A549 (cell line): ENCODE measurements at regions not wholly inside any gene's neighbourhood (a gene's known extent, or its start where the extent isn't known, plus 50 kb on each side); places are given as distances from the start of the nearest gene placed in this dataset.

ENCODE experiments used
- ATAC-seq, 2 experiments: fragments of 200-7000 bp in 1 of 2; fragments of >200 bp in 1 of 2; cut with Nextera tagmentation in 1 of 2; cut with Tn5 transposase in 1 of 2; 3 replicates each; pipeline versions ENCODE4 v1.8.0 to v1.9.1; 2018 to 2020; ENCODE audit warnings: mild to moderate bottlenecking in 1 of 2, moderate library complexity in 1 of 2
- CTCF ChIA-PET: fragments of 300-600 bp; sonication (Branson Sonifier 250); formaldehyde crosslinking; extraction: SDS; loops from one replicate; lab custom pipeline; 2021; ENCODE audit warnings: antibody characterized with exemption, inconsistent platforms; lab: Yijun Ruan, JAX
- POLR2A ChIA-PET: fragments of 350-600 bp; formaldehyde crosslinking; extraction: SDS; loops from one replicate; lab custom pipeline; 2021; ENCODE audit warnings: antibody characterized with exemption, inconsistent platforms; lab: Yijun Ruan, JAX
- DNase-seq, 2 experiments: peaks; one replicate each; pipeline versions ENCODE4 v3.0.0 to v3.0.0-alpha.2; 2011 to 2016; ENCODE audit warnings: low read depth in 1 of 2, low spot score in 1 of 2
- FAIRE-seq: peaks from 2 replicates; lab custom pipeline; 2011; peaks lifted over from hg19 to GRCh38; lab: Jason Lieb, UNC
- H3K27ac ChIP-seq, 2 experiments: fragments of >200 bp; sonication (Bioruptor Twin); formaldehyde crosslinking; 3 replicates each; pipeline ENCODE4 v1.5.1; 2016 to 2017
- H3K4me1 ChIP-seq: fragments of >200 bp; sonication (Bioruptor Twin); formaldehyde crosslinking; 3 replicates; pipeline ENCODE4 v1.6.1; 2016
- H3K4me2 ChIP-seq: fragments of >200 bp; sonication (Bioruptor Twin); formaldehyde crosslinking; 3 replicates; pipeline ENCODE4 v1.6.1; 2016
- H3K4me3 ChIP-seq: fragments of >200 bp; sonication (Bioruptor Twin); formaldehyde crosslinking; 3 replicates; pipeline ENCODE4 v1.5.1; 2016
- H3K9me3 ChIP-seq: fragments of >200 bp; sonication (Bioruptor Twin); formaldehyde crosslinking; 3 replicates; pipeline ENCODE4 v1.6.1; 2016
- BHLHE40 ChIP-seq: IDR thresholded peaks from 2 replicates; pipeline ENCODE4 v1.6.1; 2012; ENCODE audit warnings: low read depth, low read length, inconsistent platforms
- CEBPB ChIP-seq, 2 experiments: fragments of >200 bp in 1 of 2; sonication (Bioruptor Twin) in 1 of 2; formaldehyde crosslinking in 1 of 2; IDR thresholded peaks; 2 replicates each; pipeline ENCODE4 v1.6.1; 2012 to 2016
- CHD2 ChIP-seq: fragments of 150-350 bp; IDR thresholded peaks from 2 replicates; pipeline ENCODE4 v1.6.1; 2014; ENCODE audit warnings: low read length; ENCODE audit not compliant: partially characterized antibody
- CHD4 ChIP-seq: fragments of 200-600 bp; sonication (generic); IDR thresholded peaks from 2 replicates; pipeline ENCODE4 v1.6.1; 2016; ENCODE audit warnings: antibody characterized with exemption, mild to moderate bottlenecking, borderline replicate concordance
- FOSB ChIP-seq: fragments of 250-450 bp; sonication (Bioruptor Pico); IDR thresholded peaks from 2 replicates; pipeline ENCODE4 v1.5.0; 2020; ENCODE audit warnings: mild to moderate bottlenecking, moderate library complexity
- HDAC2 ChIP-seq: fragments of 200-600 bp; sonication (generic); IDR thresholded peaks from 2 replicates; pipeline ENCODE4 v1.6.1; 2016
- HEYL ChIP-seq: fragments of 250-450 bp; sonication (Bioruptor Pico); IDR thresholded peaks from 2 replicates; pipeline ENCODE4 v1.8.0; 2021; ENCODE audit warnings: mild to moderate bottlenecking, moderate library complexity
- HOXB13 ChIP-seq: fragments of 250-450 bp; sonication (Bioruptor Pico); IDR thresholded peaks from 2 replicates; pipeline ENCODE4 v1.5.0; 2020; ENCODE audit warnings: low read depth, mild to moderate bottlenecking, moderate library complexity
- HOXB5 ChIP-seq: fragments of 250-450 bp; sonication (Bioruptor Pico); IDR thresholded peaks from 2 replicates; pipeline ENCODE4 v1.5.0; 2020; ENCODE audit warnings: mild to moderate bottlenecking, moderate library complexity
- JUN ChIP-seq, 2 experiments: fragments of >200 bp; sonication (Bioruptor Twin); formaldehyde crosslinking; IDR thresholded peaks; 2 replicates in 1 of 2; 3 replicates in 1 of 2; pipeline ENCODE4 v1.6.1; 2016 to 2017
- KDM5A ChIP-seq: fragments of 200-600 bp; sonication (generic); IDR thresholded peaks from 2 replicates; pipeline ENCODE4 v1.6.1; 2016; ENCODE audit warnings: antibody characterized with exemption, mild to moderate bottlenecking
- MYC ChIP-seq: IDR thresholded peaks from 2 replicates; pipeline ENCODE4 v1.6.1; 2012; ENCODE audit warnings: mild to moderate bottlenecking, inconsistent platforms, low read length, improper control_type of control experiment, borderline replicate concordance
- NR3C1 ChIP-seq: fragments of >200 bp; sonication (Bioruptor Twin); formaldehyde crosslinking; IDR thresholded peaks from 3 replicates; pipeline ENCODE4 v1.6.1; 2017
- RNF2 ChIP-seq: fragments of 200-600 bp; sonication (generic); IDR thresholded peaks from 2 replicates; pipeline ENCODE4 v1.6.1; 2016; ENCODE audit warnings: low read depth, mild to moderate bottlenecking, antibody characterized with exemption, moderate library complexity, borderline replicate concordance
- SREBF2 ChIP-seq: fragments of 450-650 bp; IDR thresholded peaks from 2 replicates; pipeline ENCODE4 v1.6.1; 2014; ENCODE audit warnings: mild to moderate bottlenecking, moderate library complexity
- ZFP36 ChIP-seq: fragments of 450-650 bp; IDR thresholded peaks from 2 replicates; pipeline ENCODE4 v1.6.1; 2014; ENCODE audit warnings: borderline replicate concordance; ENCODE audit not compliant: partially characterized antibody
- ZNF302 ChIP-seq: fragments of 250-450 bp; sonication (Bioruptor Pico); IDR thresholded peaks from 2 replicates; pipeline ENCODE4 v1.9.0; 2021; ENCODE audit warnings: inconsistent platforms, mild to moderate bottlenecking, moderate library complexity
- WGBS: methylation state at CpG from one replicate; pipeline ENCODE4 v1.1.6; 2017; ENCODE audit errors: missing lambda C conversion rate; 5-methylcytosine and 5-hydroxymethylcytosine counted together
- TF ChIP-seq, protein P1 (sequence below): fragments of 250-450 bp; sonication (Bioruptor Pico); IDR thresholded peaks from 2 replicates; pipeline ENCODE4 v1.5.0; 2021; ENCODE audit warnings: mild to moderate bottlenecking, moderate library complexity, borderline replicate concordance
- TF ChIP-seq, protein P2 (sequence below): IDR thresholded peaks from 2 replicates; pipeline ENCODE4 v1.6.1; 2012; ENCODE audit warnings: low read depth, borderline replicate concordance

DNA sequence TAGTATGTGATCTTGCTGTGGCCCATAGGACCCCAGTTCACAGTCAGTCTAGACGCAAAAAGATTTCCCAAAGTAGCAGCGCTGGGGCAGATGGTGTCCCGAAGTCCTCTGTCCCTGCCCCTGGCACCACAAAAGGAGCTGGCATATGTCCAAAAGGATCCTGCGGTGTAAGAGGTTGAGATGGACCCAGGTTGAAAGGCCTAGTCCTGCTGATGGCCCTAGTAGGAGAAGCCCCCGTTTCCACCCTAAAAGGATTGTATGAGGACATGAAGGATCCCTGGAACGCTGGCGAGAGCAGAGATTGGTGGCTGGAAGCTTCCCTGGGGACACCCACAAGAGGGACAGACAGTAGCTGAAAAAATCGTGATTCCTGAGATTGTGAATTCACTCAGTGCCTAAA lies 58.0 kb upstream of the DCAF8L1 start:
- 36% methylated on average over 7 of the region's 8 CpGs for WGBS
- H3K4me2 ChIP-seq, result no peak overlapping the region
- H3K27ac ChIP-seq, result no peak overlapping the region
- no peak for FAIRE-seq
- no peak overlapping the region for H3K4me3 ChIP-seq
- ChIA-PET CTCF (no interaction called here), POLR2A (no interaction called here)
- no peaks in the 10 kb centered on the region for H3K4me1 ChIP-seq
- TF ChIP-seq KDM5A, result no peak
- no peak for TF ChIP-seq HOXB13 (CRISPR knock-in tag)
- no peak for TF ChIP-seq HDAC2
- TF ChIP-seq BHLHE40, result no peak
- TF ChIP-seq HOXB5 (CRISPR knock-in tag), result no peak
- no peak for TF ChIP-seq SREBF2
- no peak for TF ChIP-seq ZFP36
- TF ChIP-seq RNF2, result no peak
- no peak for TF ChIP-seq CHD4
- TF ChIP-seq CHD2, result no peak
- no peak for TF ChIP-seq CEBPB (IDR thresholded peaks at IDR 0.05)
- no peak for TF ChIP-seq NR3C1
- no peak for TF ChIP-seq MYC
- no peak for TF ChIP-seq ZNF302
- no peak for TF ChIP-seq FOSB (CRISPR knock-in tag)
- TF ChIP-seq, protein P1, sequence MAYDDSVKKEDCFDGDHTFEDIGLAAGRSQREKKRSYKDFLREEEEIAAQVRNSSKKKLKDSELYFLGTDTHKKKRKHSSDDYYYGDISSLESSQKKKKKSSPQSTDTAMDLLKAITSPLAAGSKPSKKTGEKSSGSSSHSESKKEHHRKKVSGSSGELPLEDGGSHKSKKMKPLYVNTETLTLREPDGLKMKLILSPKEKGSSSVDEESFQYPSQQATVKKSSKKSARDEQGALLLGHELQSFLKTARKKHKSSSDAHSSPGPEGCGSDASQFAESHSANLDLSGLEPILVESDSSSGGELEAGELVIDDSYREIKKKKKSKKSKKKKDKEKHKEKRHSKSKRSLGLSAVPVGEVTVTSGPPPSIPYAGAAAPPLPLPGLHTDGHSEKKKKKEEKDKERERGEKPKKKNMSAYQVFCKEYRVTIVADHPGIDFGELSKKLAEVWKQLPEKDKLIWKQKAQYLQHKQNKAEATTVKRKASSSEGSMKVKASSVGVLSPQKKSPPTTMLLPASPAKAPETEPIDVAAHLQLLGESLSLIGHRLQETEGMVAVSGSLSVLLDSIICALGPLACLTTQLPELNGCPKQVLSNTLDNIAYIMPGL, result no peak
- no peak for TF ChIP-seq HEYL
- TF ChIP-seq, protein P2, sequence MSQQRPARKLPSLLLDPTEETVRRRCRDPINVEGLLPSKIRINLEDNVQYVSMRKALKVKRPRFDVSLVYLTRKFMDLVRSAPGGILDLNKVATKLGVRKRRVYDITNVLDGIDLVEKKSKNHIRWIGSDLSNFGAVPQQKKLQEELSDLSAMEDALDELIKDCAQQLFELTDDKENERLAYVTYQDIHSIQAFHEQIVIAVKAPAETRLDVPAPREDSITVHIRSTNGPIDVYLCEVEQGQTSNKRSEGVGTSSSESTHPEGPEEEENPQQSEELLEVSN, result no peak
- no peak for TF ChIP-seq JUN (IDR thresholded peaks at IDR 0.05)
- H3K9me3 ChIP-seq, result no peaks in the 10 kb centered on the region
- ATAC-seq, result no peak
- no peak for DNase-seq
